Adrenal gland (tissue), 5 donors: ENCODE measurements at regions not wholly inside any gene's neighbourhood (a gene's known extent, or its start where the extent isn't known, plus 50 kb on each side); places are given as distances from the start of the nearest gene placed in this dataset.

Source experiments
- CTCF ChIP-seq, 6 experiments: fragments of 450-650 bp in 4 of 6; fragments of 200-600 bp in 2 of 6; sonication (generic) in 1 of 6; IDR thresholded peaks; 1 replicate in 5 of 6; 2 replicates in 1 of 6; pipeline versions ENCODE4 v1.5.1 to v1.8.0; 2016 to 2021; ENCODE audit warnings: antibody characterized with exemption in 6 of 6, mild to moderate bottlenecking in 2 of 6, moderate library complexity in 1 of 6
- POLR2A ChIP-seq, 2 donors: fragments of 450-650 bp; IDR thresholded peaks; one replicate each; pipeline ENCODE4 v1.6.1; 2017; ENCODE audit warnings: antibody characterized with exemption in 2 of 2, mild to moderate bottlenecking in 2 of 2, moderate library complexity in 1 of 2
- donor health status: DM: no; HTN: no; CAD: no.

GRCh38 chr2:41127351-41127750 lies 675.5 kb upstream of the SLC8A1 start:
- TF ChIP-seq CTCF (IDR thresholded peaks at IDR 0.05): no peak
- no peak for TF ChIP-seq POLR2A (IDR thresholded peaks at IDR 0.05)
